ENCODE measurements at regions not wholly inside any gene's neighbourhood (a gene's known extent, or its start where the extent isn't known, plus 50 kb on each side); places are given as distances from the start of the nearest gene placed in this dataset.

- Histone ChIP-seq H3K4me3 (ENCODE audit: low read depth, low read length) (no peak overlapping the region), H3K36me3 (ENCODE audit: control insufficient read depth in 2 of 2, insufficient read depth in 1 of 2, low read length in 2 of 2) (no peaks in the 10 kb centered on the region), H3K4me1 (ENCODE audit: control insufficient read depth, insufficient read depth, low read length) (no peaks in the 10 kb centered on the region; the same call in 1 of the 2 replicates), H3K27ac (ENCODE audit: extremely low read depth, low read depth, low read length) (no peak overlapping the region), H3K9me3 (ENCODE audit: control insufficient read depth, insufficient read depth, low read depth, low read length) (no peaks in the 10 kb centered on the region)
- POLR2A ChIA-PET, result no interaction called here
- TF ChIP-seq ZNF48 (tag by site-specific recombination; IDR thresholded peaks at IDR 0.05) (no peak), SP7 (tag by site-specific recombination; IDR thresholded peaks at IDR 0.05) (peak; percentile 93), TRIM28 (IDR thresholded peaks at IDR 0.05; ENCODE audit: borderline replicate concordance, low read length) (no peak), ZBTB17 (tag by site-specific recombination; IDR thresholded peaks at IDR 0.05) (0 out of 2 replicates have a peak, but pooled peaks have one; percentile 17), KLF10 (tag by site-specific recombination; IDR thresholded peaks at IDR 0.05) (0 out of 2 replicates have a peak, but pooled peaks have one; percentile 26), ZNF629 (tag by site-specific recombination; IDR thresholded peaks at IDR 0.05) (peak; percentile 42; the same call in 1 of the 2 replicates), PRDM1 (tag by site-specific recombination; IDR thresholded peaks at IDR 0.05) (0 out of 2 replicates have a peak, but pooled peaks have one; percentile 12), PRDM6 (tag by site-specific recombination; IDR thresholded peaks at IDR 0.05) (0 out of 2 replicates have a peak, but pooled peaks have one; percentile 16), ZNF366 (tag by site-specific recombination; conservative IDR thresholded peaks at IDR 0.05) (0 out of 2 replicates have a peak, but pooled peaks have one; percentile 41), OSR2 (tag by site-specific recombination; IDR thresholded peaks at IDR 0.05) (peak; percentile 52; the same call in 1 of the 2 replicates), ZNF560 (tag by site-specific recombination; IDR thresholded peaks at IDR 0.05; ENCODE audit: borderline replicate concordance) (no peak)
- CTCF ChIA-PET, result interaction anchor here (1.6 kb wide), 1 partner anchor 10 kb away, joined by 4 read pairs; no protein-coding TSS in a partner anchor
Measured at GRCh38 chr13:50421473-50422130, 406.4 kb downstream of the KCNRG start.

- ChIA-PET POLR2A (no interaction called here), CTCF (interaction anchor here (1.6 kb wide), 1 partner anchor 11 kb away, joined by 4 read pairs; no protein-coding TSS in a partner anchor)
- Histone ChIP-seq H3K27ac (ENCODE audit: extremely low read depth, low read depth, low read length) (no peak overlapping the region), H3K4me1 (ENCODE audit: control insufficient read depth, insufficient read depth, low read length) (no peaks in the 10 kb centered on the region; the same call in 1 of the 2 replicates), H3K36me3 (ENCODE audit: control insufficient read depth in 2 of 2, insufficient read depth in 1 of 2, low read length in 2 of 2) (no peaks in the 10 kb centered on the region), H3K4me3 (ENCODE audit: low read depth, low read length) (no peak overlapping the region), H3K9me3 (ENCODE audit: control insufficient read depth, insufficient read depth, low read depth, low read length) (no peaks in the 10 kb centered on the region)
- TF ChIP-seq SCRT1 (tag by site-specific recombination; IDR thresholded peaks at IDR 0.05; ENCODE audit: borderline replicate concordance) (no peak), ZNF660 (tag by site-specific recombination; IDR thresholded peaks at IDR 0.05) (no peak), ZNF621 (tag by site-specific recombination; IDR thresholded peaks at IDR 0.05) (no peak), KLF16 (tag by site-specific recombination; IDR thresholded peaks at IDR 0.05) (no peak), SCRT2 (tag by site-specific recombination; IDR thresholded peaks at IDR 0.05) (no peak), AEBP2 (tag by site-specific recombination; IDR thresholded peaks at IDR 0.05; ENCODE audit: borderline replicate concordance) (no peak), ZNF335 (tag by site-specific recombination; conservative IDR thresholded peaks at IDR 0.05) (no peak), MZF1 (tag by site-specific recombination; IDR thresholded peaks at IDR 0.05; ENCODE audit: borderline replicate concordance) (no peak), ZSCAN5A (tag by site-specific recombination; IDR thresholded peaks at IDR 0.05) (no peak)
- TF ChIP-seq, protein P1, sequence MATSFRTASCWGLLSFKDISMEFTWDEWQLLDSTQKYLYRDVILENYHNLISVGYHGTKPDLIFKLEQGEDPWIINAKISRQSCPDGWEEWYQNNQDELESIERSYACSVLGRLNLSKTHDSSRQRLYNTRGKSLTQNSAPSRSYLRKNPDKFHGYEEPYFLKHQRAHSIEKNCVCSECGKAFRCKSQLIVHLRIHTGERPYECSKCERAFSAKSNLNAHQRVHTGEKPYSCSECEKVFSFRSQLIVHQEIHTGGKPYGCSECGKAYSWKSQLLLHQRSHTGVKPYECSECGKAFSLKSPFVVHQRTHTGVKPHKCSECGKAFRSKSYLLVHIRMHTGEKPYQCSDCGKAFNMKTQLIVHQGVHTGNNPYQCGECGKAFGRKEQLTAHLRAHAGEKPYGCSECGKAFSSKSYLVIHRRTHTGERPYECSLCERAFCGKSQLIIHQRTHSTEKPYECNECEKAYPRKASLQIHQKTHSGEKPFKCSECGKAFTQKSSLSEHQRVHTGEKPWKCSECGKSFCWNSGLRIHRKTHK (tag by site-specific recombination; IDR thresholded peaks at IDR 0.05), result no peak
Measured at GRCh38 chr13:50422181-50423148, 407.2 kb downstream of the KCNRG start.

Measured in HEK293 (cell line).